Urothelium cell line (cell line): ENCODE measurements at regions not wholly inside any gene's neighbourhood (a gene's known extent, or its start where the extent isn't known, plus 50 kb on each side); places are given as distances from the start of the nearest gene placed in this dataset.
A peak's percentile ranks its signal among the peaks of the same experiment; 100 is the strongest.

Source experiments
- DNase-seq: peaks from one replicate; pipeline ENCODE4 v3.0.0; 2011; ENCODE audit warnings: low spot score, mixed read lengths
- FAIRE-seq: peaks from 2 replicates; lab custom pipeline; 2011; peaks lifted over from hg19 to GRCh38; lab: Jason Lieb, UNC

- FAIRE-seq, result no peak
These were observed 337.2 kb upstream of the CDH6 start for GRCh38 chr5:30856242-30856641.

GRCh38 chr5:30853158-30853557 is 340.3 kb upstream of the CDH6 start:
- no peak for FAIRE-seq
- DNase-seq, result no peak

More at GRCh38 chr5:30856242-30856641, 337.2 kb upstream of the CDH6 start:
- no peak for DNase-seq

GRCh38 chr5:30850866-30851265 is 342.6 kb upstream of the CDH6 start:
- DNase-seq (no peak), FAIRE-seq (no peak)

- FAIRE-seq (peak; percentile 74), DNase-seq (peak; percentile 54)
These were observed 343.4 kb upstream of the CDH6 start for GRCh38 chr5:30849931-30850710.

- FAIRE-seq (no peak), DNase-seq (no peak)
These were observed 347.3 kb upstream of the CDH6 start for GRCh38 chr5:30846171-30846570.

GRCh38 chr5:30845194-30845593 is 348.3 kb upstream of the CDH6 start:
- DNase-seq (no peak), FAIRE-seq (no peak)

- DNase-seq, result no peak
- no peak for FAIRE-seq
These were observed 349.9 kb upstream of the CDH6 start for GRCh38 chr5:30843541-30843940.

GRCh38 chr5:30839956-30840355 is 353.5 kb upstream of the CDH6 start:
- no peak for DNase-seq
- no peak for FAIRE-seq

GRCh38 chr5:30838936-30839496 is 354.5 kb upstream of the CDH6 start:
- FAIRE-seq, result no peak
- DNase-seq, result no peak

- no peak for FAIRE-seq
- no peak for DNase-seq
These were observed 361.0 kb upstream of the CDH6 start for GRCh38 chr5:30832519-30832918.

- DNase-seq (no peak), FAIRE-seq (no peak)
These were observed 361.9 kb upstream of the CDH6 start for GRCh38 chr5:30831605-30832004.

- FAIRE-seq (no peak), DNase-seq (no peak)
These were observed 362.4 kb upstream of the CDH6 start for GRCh38 chr5:30831123-30831522.

- DNase-seq, result no peak
- FAIRE-seq, result no peak
These were observed 382.2 kb upstream of the CDH6 start for GRCh38 chr5:30811298-30811697.

GRCh38 chr5:30809933-30810332 is 383.6 kb upstream of the CDH6 start:
- no peak for FAIRE-seq
- DNase-seq, result no peak

GRCh38 chr5:30808996-30809395 is 384.5 kb upstream of the CDH6 start:
- FAIRE-seq (no peak), DNase-seq (peak; percentile 29)

- DNase-seq (no peak), FAIRE-seq (no peak)
These were observed 388.6 kb upstream of the CDH6 start for GRCh38 chr5:30804739-30805505.

- DNase-seq (no peak), FAIRE-seq (no peak)
These were observed 390.4 kb upstream of the CDH6 start for GRCh38 chr5:30802961-30803705.

- no peak for FAIRE-seq
- no peak for DNase-seq
These were observed 411.8 kb upstream of the CDH6 start for GRCh38 chr5:30781643-30782042.

- FAIRE-seq (no peak), DNase-seq (no peak)
These were observed 425.3 kb upstream of the CDH6 start for GRCh38 chr5:30768056-30768690.

- FAIRE-seq (no peak), DNase-seq (no peak)
These were observed 427.8 kb upstream of the CDH6 start for GRCh38 chr5:30765706-30766105.

- FAIRE-seq, result no peak
These were observed 428.3 kb upstream of the CDH6 start for GRCh38 chr5:30765227-30765626.

More at GRCh38 chr5:30765227-30765626, 428.3 kb upstream of the CDH6 start:
- DNase-seq, result no peak
